ENCODE measurements at regions not wholly inside any gene's neighbourhood (a gene's known extent, or its start where the extent isn't known, plus 50 kb on each side); places are given as distances from the start of the nearest gene placed in this dataset.

- POLR2A ChIA-PET, result no interaction called here
Measured at GRCh38 chr3:75983609-75984290, 198.4 kb upstream of the ZNF717 start.

GRCh38 chr3:75985432-75985831 is 200.1 kb upstream of the ZNF717 start:
- Histone ChIP-seq H3K4me1 (ENCODE audit: control insufficient read depth in 1 of 2, extremely low read depth in 1 of 2, insufficient read depth in 2 of 2, low read length in 2 of 2) (no peaks in the 10 kb centered on the region), H3K27ac (ENCODE audit: low read length) (no peak overlapping the region), H3K9me3 (no peaks in the 10 kb centered on the region), H3K27me3 (replicated peaks in 1 of 2; ENCODE audit: control insufficient read depth in 2 of 2, extremely low read depth in 1 of 2, insufficient read depth in 2 of 2, low read length in 1 of 2) (no peaks in the 10 kb centered on the region), H3K4me3 (ENCODE audit: control insufficient read depth in 1 of 2, extremely low read depth in 1 of 2, low read length in 1 of 2) (no peak overlapping the region), H3K36me3 (ENCODE audit: control insufficient read depth in 2 of 2, extremely low read depth in 1 of 2, insufficient read depth in 1 of 2, low read length in 1 of 2) (no peaks in the 10 kb centered on the region)
- CTCF ChIA-PET, result no interaction called here
- DNase-seq, result no peak
- ATAC-seq (replicated peaks in 1 of 4), result no peak
- Mint-ChIP-seq H3K4me1 (no peaks in the 10 kb centered on the region), H3K36me3 (no peaks in the 10 kb centered on the region), H3K4me3 (no peak overlapping the region), H3K9me3 (peaks cover 15 to 17% (median 16%) of the 10 kb centered on the region in 3 donors), H3K27me3 (no peaks in the 10 kb centered on the region), H3K27ac (no peak overlapping the region)
- no CpG with 5 or more reads among the region's 2 CpGs for WGBS (ENCODE audit: insufficient coverage)
- POLR2A ChIA-PET, result no interaction called here

More at GRCh38 chr3:75983609-75984290, 198.4 kb upstream of the ZNF717 start:
- Mint-ChIP-seq H3K4me3 (no peak overlapping the region), H3K27me3 (no peaks in the 10 kb centered on the region), H3K9me3 (peaks cover 18 to 22% (median 18%) of the 10 kb centered on the region in 3 donors), H3K36me3 (no peaks in the 10 kb centered on the region), H3K4me1 (no peaks in the 10 kb centered on the region), H3K27ac (no peak overlapping the region)
- DNase-seq (no peak), ATAC-seq (replicated peaks in 1 of 4) (no peak)
- CTCF ChIA-PET, result no interaction called here
- Histone ChIP-seq H3K36me3 (ENCODE audit: control insufficient read depth in 2 of 2, extremely low read depth in 1 of 2, insufficient read depth in 1 of 2, low read length in 1 of 2) (no peaks in the 10 kb centered on the region), H3K4me1 (ENCODE audit: control insufficient read depth in 1 of 2, extremely low read depth in 1 of 2, insufficient read depth in 2 of 2, low read length in 2 of 2) (no peaks in the 10 kb centered on the region), H3K4me3 (ENCODE audit: control insufficient read depth in 1 of 2, extremely low read depth in 1 of 2, low read length in 1 of 2) (no peak overlapping the region), H3K9me3 (no peaks in the 10 kb centered on the region), H3K27ac (ENCODE audit: low read length) (no peak overlapping the region), H3K27me3 (replicated peaks in 1 of 2; ENCODE audit: control insufficient read depth in 2 of 2, extremely low read depth in 1 of 2, insufficient read depth in 2 of 2, low read length in 1 of 2) (no peaks in the 10 kb centered on the region)
- WGBS (ENCODE audit: insufficient coverage), result no CpG with 5 or more reads among the region's 3 CpGs

- POLR2A ChIA-PET, result interaction anchor here in 1 of 2 donors (0.6 kb wide), 1 partner anchor 18 kb away, joined by 3 read pairs; no protein-coding TSS in a partner anchor
- H3K9me3 Mint-ChIP-seq, result peaks cover 14 to 16% (median 16%) of the 10 kb centered on the region in 3 donors
- CTCF ChIA-PET, result no interaction called here
Measured at GRCh38 chr3:76010252-76010651, 224.9 kb upstream of the ZNF717 start.

GRCh38 chr3:76011121-76011520 is 225.8 kb upstream of the ZNF717 start:
- CTCF ChIA-PET, result no interaction called here
- H3K27me3 Mint-ChIP-seq, result no peaks in the 10 kb centered on the region
- POLR2A ChIA-PET, result no interaction called here
- no peaks in the 10 kb centered on the region for H3K36me3 Mint-ChIP-seq
- H3K36me3 ChIP-seq (ENCODE audit: control insufficient read depth in 2 of 2, extremely low read depth in 1 of 2, insufficient read depth in 1 of 2, low read length in 1 of 2), result no peaks in the 10 kb centered on the region
- H3K4me1 Mint-ChIP-seq, result no peaks in the 10 kb centered on the region
- no peak overlapping the region for H3K4me3 Mint-ChIP-seq
- no peaks in the 10 kb centered on the region for H3K27me3 ChIP-seq (replicated peaks in 1 of 2; ENCODE audit: control insufficient read depth in 2 of 2, extremely low read depth in 1 of 2, insufficient read depth in 2 of 2, low read length in 1 of 2)
- no peak overlapping the region for H3K4me3 ChIP-seq (ENCODE audit: control insufficient read depth in 1 of 2, extremely low read depth in 1 of 2, low read length in 1 of 2)
- ATAC-seq (replicated peaks in 1 of 4) (no peak), DNase-seq (no peak)
- WGBS (ENCODE audit: insufficient coverage), result 86% methylated on average over 5 of the region's 6 CpGs
- H3K27ac Mint-ChIP-seq, result no peak overlapping the region
- H3K27ac ChIP-seq (ENCODE audit: low read length), result no peak overlapping the region
- no peaks in the 10 kb centered on the region for H3K4me1 ChIP-seq (ENCODE audit: control insufficient read depth in 1 of 2, extremely low read depth in 1 of 2, insufficient read depth in 2 of 2, low read length in 2 of 2)
- peaks cover 12 to 16% (median 13%) of the 10 kb centered on the region in 3 donors for H3K9me3 Mint-ChIP-seq
- no peaks in the 10 kb centered on the region for H3K9me3 ChIP-seq

More at GRCh38 chr3:76010252-76010651, 224.9 kb upstream of the ZNF717 start:
- no peaks in the 10 kb centered on the region for H3K27me3 Mint-ChIP-seq
- no peaks in the 10 kb centered on the region for H3K36me3 ChIP-seq (ENCODE audit: control insufficient read depth in 2 of 2, extremely low read depth in 1 of 2, insufficient read depth in 1 of 2, low read length in 1 of 2)
- H3K4me1 ChIP-seq (ENCODE audit: control insufficient read depth in 1 of 2, extremely low read depth in 1 of 2, insufficient read depth in 2 of 2, low read length in 2 of 2), result no peaks in the 10 kb centered on the region
- ATAC-seq (replicated peaks in 1 of 4) (no peak), DNase-seq (no peak)
- no peak overlapping the region for H3K4me3 ChIP-seq (ENCODE audit: control insufficient read depth in 1 of 2, extremely low read depth in 1 of 2, low read length in 1 of 2)
- no peaks in the 10 kb centered on the region for H3K9me3 ChIP-seq
- no peaks in the 10 kb centered on the region for H3K36me3 Mint-ChIP-seq
- no peak overlapping the region for H3K27ac Mint-ChIP-seq
- 65% methylated on average over 3 of the region's 3 CpGs for WGBS (ENCODE audit: insufficient coverage)
- H3K4me3 Mint-ChIP-seq, result no peak overlapping the region
- no peak overlapping the region for H3K27ac ChIP-seq (ENCODE audit: low read length)
- H3K27me3 ChIP-seq (replicated peaks in 1 of 2; ENCODE audit: control insufficient read depth in 2 of 2, extremely low read depth in 1 of 2, insufficient read depth in 2 of 2, low read length in 1 of 2), result no peaks in the 10 kb centered on the region
- no peaks in the 10 kb centered on the region for H3K4me1 Mint-ChIP-seq

GRCh38 chr3:76015496-76015895 is 230.1 kb upstream of the ZNF717 start:
- peaks cover 4 to 16% (median 13%) of the 10 kb centered on the region in 3 donors for H3K9me3 Mint-ChIP-seq
- H3K4me1 Mint-ChIP-seq, result no peaks in the 10 kb centered on the region
- ChIA-PET POLR2A (no interaction called here), CTCF (no interaction called here)
- Histone ChIP-seq H3K36me3 (ENCODE audit: control insufficient read depth in 2 of 2, extremely low read depth in 1 of 2, insufficient read depth in 1 of 2, low read length in 1 of 2) (no peaks in the 10 kb centered on the region), H3K4me1 (ENCODE audit: control insufficient read depth in 1 of 2, extremely low read depth in 1 of 2, insufficient read depth in 2 of 2, low read length in 2 of 2) (no peaks in the 10 kb centered on the region), H3K27ac (ENCODE audit: low read length) (no peak overlapping the region), H3K4me3 (ENCODE audit: control insufficient read depth in 1 of 2, extremely low read depth in 1 of 2, low read length in 1 of 2) (no peak overlapping the region), H3K9me3 (no peaks in the 10 kb centered on the region), H3K27me3 (replicated peaks in 1 of 2; ENCODE audit: control insufficient read depth in 2 of 2, extremely low read depth in 1 of 2, insufficient read depth in 2 of 2, low read length in 1 of 2) (no peaks in the 10 kb centered on the region)
- no peak overlapping the region for H3K4me3 Mint-ChIP-seq
- H3K36me3 Mint-ChIP-seq, result no peaks in the 10 kb centered on the region
- ATAC-seq (replicated peaks in 1 of 4) (no peak), DNase-seq (no peak)
- WGBS (ENCODE audit: insufficient coverage), result no CpG with 5 or more reads among the region's 2 CpGs
- H3K27ac Mint-ChIP-seq, result no peak overlapping the region
- no peaks in the 10 kb centered on the region for H3K27me3 Mint-ChIP-seq

GRCh38 chr3:76016111-76016510 is 230.8 kb upstream of the ZNF717 start:
- no peak for DNase-seq
- H3K27ac ChIP-seq (ENCODE audit: low read length), result no peak overlapping the region
- 60% methylated on average over 1 of the region's 6 CpGs for WGBS (ENCODE audit: insufficient coverage)
- ChIA-PET CTCF (no interaction called here), POLR2A (no interaction called here)
- Mint-ChIP-seq H3K36me3 (no peaks in the 10 kb centered on the region), H3K4me3 (no peak overlapping the region), H3K27ac (no peak overlapping the region), H3K27me3 (no peaks in the 10 kb centered on the region), H3K9me3 (peaks cover 7 to 18% (median 16%) of the 10 kb centered on the region in 3 donors), H3K4me1 (no peaks in the 10 kb centered on the region)
- no peak overlapping the region for H3K4me3 ChIP-seq (ENCODE audit: control insufficient read depth in 1 of 2, extremely low read depth in 1 of 2, low read length in 1 of 2)
- H3K9me3 ChIP-seq, result no peaks in the 10 kb centered on the region
- no peak for ATAC-seq (replicated peaks in 1 of 4)
- H3K4me1 ChIP-seq (ENCODE audit: control insufficient read depth in 1 of 2, extremely low read depth in 1 of 2, insufficient read depth in 2 of 2, low read length in 2 of 2), result no peaks in the 10 kb centered on the region
- no peaks in the 10 kb centered on the region for H3K36me3 ChIP-seq (ENCODE audit: control insufficient read depth in 2 of 2, extremely low read depth in 1 of 2, insufficient read depth in 1 of 2, low read length in 1 of 2)
- H3K27me3 ChIP-seq (replicated peaks in 1 of 2; ENCODE audit: control insufficient read depth in 2 of 2, extremely low read depth in 1 of 2, insufficient read depth in 2 of 2, low read length in 1 of 2), result no peaks in the 10 kb centered on the region
